Mucosa of stomach (tissue), 1 donor: ENCODE measurements at regions not wholly inside any gene's neighbourhood (a gene's known extent, or its start where the extent isn't known, plus 50 kb on each side); places are given as distances from the start of the nearest gene placed in this dataset.
"Not testable (repeated sequence)": the region's sequence is repeated elsewhere in the genome, so short reads cannot be mapped to it uniquely, and the experiment has no call there.

ENCODE experiments used
- H3K27me3 ChIP-seq: one replicate; pipeline ENCODE4 v1.7.0; 2013; ENCODE audit warnings: mild to moderate bottlenecking, low read length; ENCODE audit not compliant: control insufficient read depth, insufficient read depth
- H3K36me3 ChIP-seq: one replicate; pipeline ENCODE4 v1.7.0; 2013; ENCODE audit warnings: low read length; ENCODE audit not compliant: control insufficient read depth, insufficient read depth
- H3K4me1 ChIP-seq: one replicate; pipeline ENCODE4 v1.7.0; 2013; ENCODE audit warnings: mild to moderate bottlenecking, low read length; ENCODE audit not compliant: control insufficient read depth, insufficient read depth
- H3K4me3 ChIP-seq: one replicate; pipeline ENCODE4 v1.7.0; 2013; ENCODE audit warnings: low read length
- H3K9ac ChIP-seq: one replicate; pipeline ENCODE4 v1.7.0; 2013; ENCODE audit warnings: mild to moderate bottlenecking, low read length, moderate library complexity
- H3K9me3 ChIP-seq: one replicate; pipeline ENCODE4 v1.7.0; 2013; ENCODE audit warnings: mild to moderate bottlenecking, low read length, moderate library complexity; ENCODE audit not compliant: control insufficient read depth
- donor health status: Pancreatic carcinoma.

DNA sequence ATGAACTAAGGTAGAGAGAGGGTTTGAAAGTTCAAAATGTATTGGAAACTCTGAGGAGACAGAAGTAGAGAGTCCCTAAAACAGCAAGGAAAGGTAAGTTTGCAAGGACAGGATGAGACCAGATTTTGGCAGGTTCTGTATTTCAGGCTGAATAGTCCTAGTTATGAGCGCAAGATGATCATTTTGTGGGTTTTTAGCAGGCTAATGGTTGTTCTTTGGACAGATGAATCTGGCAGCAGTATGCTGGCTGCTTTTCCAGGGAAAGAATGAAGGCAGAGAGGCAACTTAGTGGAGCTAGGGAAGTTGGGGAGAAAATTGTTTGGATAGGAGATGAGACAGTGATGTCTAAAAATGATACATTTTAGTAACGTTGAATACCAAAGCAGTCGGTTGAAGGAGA lies 243.5 kb upstream of the NRIP1 start:
- no peaks in the 10 kb centered on the region for H3K36me3 ChIP-seq
- no peak overlapping the region for H3K9ac ChIP-seq
- H3K4me1 ChIP-seq: no peaks in the 10 kb centered on the region
- H3K9me3 ChIP-seq: no peaks in the 10 kb centered on the region
- no peaks in the 10 kb centered on the region for H3K27me3 ChIP-seq
- H3K4me3 ChIP-seq: no peak overlapping the region

DNA sequence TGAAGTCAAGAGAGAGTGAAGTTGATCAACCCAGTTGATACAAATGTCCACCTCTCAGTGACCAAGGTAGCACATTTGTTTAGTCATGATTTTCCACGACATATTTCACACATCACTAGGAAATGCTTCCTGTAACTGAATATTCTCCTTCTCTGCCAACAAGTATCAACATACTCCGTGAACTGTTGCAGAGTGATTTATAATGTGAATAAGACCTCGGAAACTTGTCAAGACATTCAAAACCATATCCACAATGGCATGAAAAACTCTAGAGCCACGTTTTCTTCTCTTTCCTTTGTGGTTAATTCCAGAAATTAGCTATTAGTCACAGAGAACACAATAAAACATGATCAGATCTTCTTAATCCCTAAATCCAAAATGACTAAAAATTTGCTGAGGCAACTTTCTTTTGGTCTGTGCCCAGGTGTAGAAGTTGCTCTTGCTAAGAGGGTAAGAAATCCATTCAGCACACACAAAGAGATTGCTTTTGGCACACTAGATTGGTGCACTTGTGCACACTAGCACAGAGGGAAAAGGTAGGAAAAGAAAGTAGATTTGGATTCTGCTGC lies 244.3 kb upstream of the NRIP1 start:
- H3K27me3 ChIP-seq: no peaks in the 10 kb centered on the region
- no peaks in the 10 kb centered on the region for H3K4me1 ChIP-seq
- no peaks in the 10 kb centered on the region for H3K9me3 ChIP-seq
- H3K9ac ChIP-seq: no peak overlapping the region
- no peaks in the 10 kb centered on the region for H3K36me3 ChIP-seq
- H3K4me3 ChIP-seq: no peak overlapping the region

DNA sequence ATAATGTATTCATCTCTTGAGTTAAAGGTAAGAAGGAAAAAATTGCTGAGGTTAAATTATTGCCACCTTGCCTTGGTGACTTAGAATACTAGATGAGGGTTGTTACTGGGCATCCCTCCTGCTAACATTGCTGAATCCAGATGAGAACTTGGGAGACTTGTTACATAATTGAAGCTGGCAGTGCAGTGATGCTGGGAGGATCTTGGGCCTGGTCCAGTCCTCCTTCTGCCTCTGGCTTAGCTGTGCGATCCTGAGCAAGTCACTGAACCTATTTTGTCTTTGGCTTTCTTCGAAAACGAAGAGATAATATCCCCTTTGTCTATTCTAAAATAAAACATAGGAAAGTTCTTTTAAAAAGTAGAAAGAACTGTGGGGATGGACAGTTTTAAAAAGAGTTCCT lies 244.9 kb upstream of the NRIP1 start:
- Histone ChIP-seq H3K4me1 (no peaks in the 10 kb centered on the region), H3K9ac (no peak overlapping the region), H3K36me3 (no peaks in the 10 kb centered on the region), H3K4me3 (no peak overlapping the region), H3K27me3 (no peaks in the 10 kb centered on the region), H3K9me3 (no peaks in the 10 kb centered on the region)

DNA sequence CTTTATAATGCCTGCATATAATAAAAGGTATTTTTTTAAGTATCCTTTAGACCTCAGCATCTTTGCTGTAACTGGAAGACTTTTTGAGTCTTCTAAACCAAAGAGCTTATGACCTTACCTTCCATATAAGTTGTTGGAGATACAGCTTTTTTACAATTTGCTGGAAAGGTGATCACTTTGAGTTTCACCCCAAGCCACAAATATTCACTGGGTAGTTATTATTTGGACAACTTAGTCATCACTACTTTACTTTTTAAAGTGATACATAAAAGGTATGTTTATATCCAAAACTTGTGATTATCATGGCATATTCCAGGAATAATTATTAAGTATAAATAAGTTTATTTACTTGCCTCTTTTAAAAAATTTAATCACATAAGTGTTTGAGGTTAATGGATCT lies 246.7 kb upstream of the NRIP1 start:
- Histone ChIP-seq H3K4me3 (no peak overlapping the region), H3K27me3 (no peaks in the 10 kb centered on the region), H3K9me3 (no peaks in the 10 kb centered on the region), H3K4me1 (no peaks in the 10 kb centered on the region), H3K36me3 (no peaks in the 10 kb centered on the region), H3K9ac (no peak overlapping the region)

DNA sequence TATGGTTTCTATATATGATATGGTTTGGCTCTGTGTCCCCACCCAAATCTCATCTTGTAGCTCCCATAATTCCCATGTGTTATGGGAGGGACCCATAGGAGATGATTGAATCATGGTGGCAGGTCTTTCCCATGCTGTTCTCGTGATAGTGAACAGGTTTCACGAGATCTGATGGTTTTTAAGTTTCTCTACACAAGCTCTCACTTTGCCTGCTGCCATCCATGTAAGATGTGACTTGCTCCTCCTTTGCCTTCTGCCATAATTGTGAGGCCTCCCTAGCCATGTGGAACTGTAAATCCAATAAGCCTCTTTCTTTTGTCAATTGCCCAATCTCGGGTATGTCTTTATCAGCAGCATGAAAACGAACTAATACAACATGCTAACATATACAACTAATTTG lies 252.2 kb upstream of the NRIP1 start:
- H3K4me1 ChIP-seq, H3K9me3 ChIP-seq, H3K9ac ChIP-seq, H3K36me3 ChIP-seq, H3K4me3 ChIP-seq, H3K27me3 ChIP-seq: not testable (repeated sequence)

DNA sequence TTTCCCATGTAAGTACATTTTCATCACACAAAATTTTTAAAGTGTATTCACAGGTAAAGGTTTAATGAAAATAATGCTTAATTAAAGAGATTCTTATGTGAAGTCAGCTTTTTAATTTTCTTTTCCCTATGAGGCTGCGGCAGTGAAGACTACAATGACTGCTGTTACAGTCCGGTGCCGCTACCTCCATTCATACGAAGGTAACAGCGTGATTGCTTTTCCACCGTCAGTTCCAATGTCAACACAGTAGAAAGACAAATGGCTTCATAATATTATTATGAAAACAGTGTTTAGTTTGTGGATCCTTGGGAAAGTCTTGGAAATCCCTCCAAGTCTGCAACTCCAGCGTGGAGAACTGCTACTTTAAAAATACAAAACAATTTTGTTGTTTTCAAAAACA lies 254.9 kb upstream of the NRIP1 start:
- Histone ChIP-seq H3K4me1 (no peaks in the 10 kb centered on the region), H3K9me3 (no peaks in the 10 kb centered on the region), H3K36me3 (no peaks in the 10 kb centered on the region), H3K4me3 (no peak overlapping the region), H3K9ac (no peak overlapping the region), H3K27me3 (no peaks in the 10 kb centered on the region)

DNA sequence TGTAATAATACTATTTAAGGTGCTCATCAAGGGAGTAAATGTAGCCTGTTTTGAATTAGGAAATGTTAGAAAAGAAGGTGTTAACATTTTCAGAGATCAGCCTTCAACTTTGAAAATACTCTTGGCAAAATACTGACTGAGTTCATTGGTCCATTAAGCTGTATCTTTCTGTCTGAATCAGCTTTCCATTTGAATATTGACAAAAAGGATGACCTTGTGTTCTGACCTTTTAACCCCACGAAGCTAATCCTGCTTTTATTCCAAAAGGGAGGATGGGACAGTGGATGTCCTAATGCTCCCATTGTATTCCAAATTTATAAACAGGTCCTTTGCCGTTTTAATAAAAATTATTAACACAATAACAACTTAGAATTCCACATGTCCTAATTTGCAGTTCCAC lies 259.7 kb upstream of the NRIP1 start:
- no peaks in the 10 kb centered on the region for H3K27me3 ChIP-seq
- H3K36me3 ChIP-seq: no peaks in the 10 kb centered on the region
- no peaks in the 10 kb centered on the region for H3K9me3 ChIP-seq
- no peaks in the 10 kb centered on the region for H3K4me1 ChIP-seq
- H3K4me3 ChIP-seq: no peak overlapping the region
- no peak overlapping the region for H3K9ac ChIP-seq

DNA sequence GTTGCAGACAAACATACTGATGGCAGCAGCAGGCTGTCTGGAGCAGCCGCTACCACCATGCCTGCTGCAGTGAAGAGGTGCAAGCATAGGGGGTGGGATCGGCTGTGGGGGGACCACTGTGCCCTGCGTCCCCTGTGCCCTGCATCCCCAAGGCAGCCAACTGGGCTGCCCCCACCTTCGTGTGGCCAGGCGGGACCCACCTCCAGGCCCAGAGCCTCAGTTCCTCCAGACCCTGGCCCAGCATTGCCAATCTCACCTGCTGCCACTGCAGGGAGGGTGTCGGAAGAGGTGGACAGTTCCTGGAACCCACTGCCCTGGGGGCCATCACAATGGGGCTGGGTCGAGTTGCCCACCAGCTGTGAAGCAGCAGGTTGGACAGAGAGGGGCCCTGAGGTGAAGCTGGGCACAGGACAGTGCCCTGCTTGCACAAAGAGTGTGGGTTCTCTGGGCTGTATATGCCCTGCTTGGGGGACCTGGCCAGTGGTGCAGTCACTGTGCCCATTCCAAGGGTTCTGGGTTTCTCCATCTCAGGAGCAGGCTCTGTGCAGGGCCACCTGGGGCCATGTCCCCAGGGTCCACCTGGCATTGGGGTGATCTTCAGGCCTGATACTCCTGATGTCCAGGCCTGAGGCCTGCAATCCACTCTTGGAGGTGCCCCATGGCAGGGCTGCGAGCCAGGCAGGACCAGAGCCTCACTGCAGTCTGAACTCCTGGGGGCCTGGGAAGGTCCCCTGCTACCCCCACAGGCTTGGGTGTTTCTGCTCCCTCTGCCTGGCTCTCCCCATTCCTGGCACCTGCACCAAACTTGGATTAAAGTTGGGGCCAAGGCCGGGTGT lies 261.4 kb upstream of the NRIP1 start:
- no peaks in the 10 kb centered on the region for H3K27me3 ChIP-seq
- no peak overlapping the region for H3K9ac ChIP-seq
- H3K9me3 ChIP-seq: no peaks in the 10 kb centered on the region
- no peaks in the 10 kb centered on the region for H3K36me3 ChIP-seq
- no peaks in the 10 kb centered on the region for H3K4me1 ChIP-seq
- H3K4me3 ChIP-seq: no peak overlapping the region

DNA sequence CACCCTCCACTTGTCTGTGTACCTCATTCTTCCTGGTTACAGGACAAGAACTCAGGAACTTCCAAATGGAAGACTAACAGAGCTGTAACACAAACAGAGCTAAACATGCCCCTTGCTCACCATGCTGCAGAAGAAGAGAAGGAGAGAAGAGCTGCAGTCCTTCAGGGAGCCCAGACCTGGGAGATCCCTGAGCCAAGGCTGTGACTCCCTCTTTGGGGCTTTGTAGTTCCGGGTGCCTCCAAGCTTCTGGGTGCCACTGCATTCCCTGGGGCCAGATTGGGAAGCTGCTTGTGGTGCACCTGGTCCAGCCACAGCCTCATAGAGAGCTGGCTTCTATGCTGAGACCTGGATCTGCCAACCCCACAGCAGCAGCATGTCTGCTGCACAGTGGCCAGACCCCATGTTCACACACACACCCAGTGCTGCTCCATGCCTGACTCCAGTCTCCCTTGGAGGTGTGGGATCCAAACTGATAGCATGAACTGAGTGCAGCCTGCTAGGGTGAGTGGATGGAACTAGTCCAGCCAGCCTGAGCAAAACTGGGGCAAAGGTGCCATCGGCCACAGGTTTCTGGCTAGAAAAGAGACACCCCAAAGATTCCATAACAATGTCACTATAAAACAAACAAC lies 263.0 kb upstream of the NRIP1 start:
- Histone ChIP-seq H3K9ac (no peak overlapping the region), H3K27me3 (no peaks in the 10 kb centered on the region), H3K4me1 (no peaks in the 10 kb centered on the region), H3K9me3 (no peaks in the 10 kb centered on the region), H3K36me3 (no peaks in the 10 kb centered on the region), H3K4me3 (no peak overlapping the region)

DNA sequence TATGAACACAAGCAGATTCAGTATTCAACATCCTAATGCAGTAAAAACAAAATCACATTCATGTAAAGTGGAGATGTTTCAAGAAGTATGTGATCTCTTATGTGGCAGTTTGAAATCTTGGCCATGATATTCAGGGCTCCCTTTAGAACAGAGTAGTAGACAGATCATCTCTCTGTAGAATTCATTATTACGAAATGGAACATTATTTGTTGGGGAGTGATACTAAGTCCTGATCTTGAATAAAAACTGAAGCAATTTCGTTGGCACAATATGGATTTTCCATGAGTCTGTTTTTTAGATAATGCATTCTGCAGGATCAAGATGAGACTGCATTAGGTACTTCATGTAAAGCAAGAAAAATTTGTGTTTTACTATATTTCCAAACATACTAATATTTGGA lies 264.4 kb upstream of the NRIP1 start:
- H3K27me3 ChIP-seq: no peaks in the 10 kb centered on the region
- no peak overlapping the region for H3K9ac ChIP-seq
- no peaks in the 10 kb centered on the region for H3K4me1 ChIP-seq
- H3K4me3 ChIP-seq: no peak overlapping the region
- H3K9me3 ChIP-seq: no peaks in the 10 kb centered on the region
- no peaks in the 10 kb centered on the region for H3K36me3 ChIP-seq

DNA sequence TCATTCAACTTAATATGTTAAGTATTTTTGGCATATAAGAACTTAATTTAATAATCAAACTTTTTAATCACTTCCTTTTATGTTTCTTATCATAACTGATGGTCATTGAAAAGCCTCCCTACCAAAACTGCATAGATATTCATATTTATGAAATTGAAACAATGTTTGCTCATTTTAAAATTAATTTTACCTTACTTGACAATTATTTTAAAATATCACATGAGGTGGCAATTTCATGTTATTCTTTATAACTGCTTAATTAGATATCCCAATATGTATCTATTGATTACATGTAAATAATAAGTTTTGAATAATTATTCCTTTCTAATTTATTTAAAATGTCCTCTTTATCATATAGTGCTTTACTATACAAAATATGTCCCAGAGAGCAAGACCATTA lies 266.1 kb upstream of the NRIP1 start:
- no peaks in the 10 kb centered on the region for H3K4me1 ChIP-seq
- no peaks in the 10 kb centered on the region for H3K36me3 ChIP-seq
- no peaks in the 10 kb centered on the region for H3K27me3 ChIP-seq
- no peak overlapping the region for H3K4me3 ChIP-seq
- no peaks in the 10 kb centered on the region for H3K9me3 ChIP-seq
- H3K9ac ChIP-seq: no peak overlapping the region

DNA sequence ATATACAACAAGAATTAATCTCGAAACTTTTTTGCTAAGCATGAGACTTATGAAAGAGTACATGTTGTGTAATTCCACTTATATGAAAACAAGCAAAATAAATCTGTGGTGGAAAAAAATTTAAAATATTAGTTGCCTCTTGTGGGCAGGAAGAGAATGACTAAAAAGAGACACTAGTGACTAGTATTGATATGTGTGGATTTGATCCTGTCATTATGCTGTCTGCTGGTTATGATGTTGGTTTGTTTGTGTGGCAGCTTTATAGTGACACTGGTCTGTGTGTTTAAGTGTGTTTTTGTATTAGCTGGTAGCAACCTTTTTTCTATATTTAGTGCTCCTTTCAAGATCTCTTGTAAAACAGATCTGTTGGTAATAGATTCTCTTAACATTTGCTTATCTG lies 267.8 kb upstream of the NRIP1 start:
- no peaks in the 10 kb centered on the region for H3K9me3 ChIP-seq
- H3K36me3 ChIP-seq: no peaks in the 10 kb centered on the region
- no peak overlapping the region for H3K4me3 ChIP-seq
- H3K27me3 ChIP-seq: no peaks in the 10 kb centered on the region
- no peak overlapping the region for H3K9ac ChIP-seq
- no peaks in the 10 kb centered on the region for H3K4me1 ChIP-seq
